ENCODE measurements at regions not wholly inside any gene's neighbourhood (a gene's known extent, or its start where the extent isn't known, plus 50 kb on each side); places are given as distances from the start of the nearest gene placed in this dataset.

- TF ChIP-seq CTCF (IDR thresholded peaks at IDR 0.05) (no peak), POLR2A (IDR thresholded peaks at IDR 0.05) (no peak)
Measured at GRCh38 chr22:49294656-49295464, 532.8 kb downstream of the BRD1 start.

Measured in heart left ventricle (tissue), 13 donors.